Stimulated activated memory B cell treated with anti-CD40 and anti-IgM and Interleukin-4, amounts not matched to agents 10 μg/mL and 1 μg/mL and 100 μg/mL, for 72 hours (primary cell): ENCODE measurements at regions not wholly inside any gene's neighbourhood (a gene's known extent, or its start where the extent isn't known, plus 50 kb on each side); places are given as distances from the start of the nearest gene placed in this dataset.

Experiments used
- ATAC-seq: fragments of 150-1000 bp; cut with Tn5 transposase; 2 replicates; pipeline ENCODE4 v1.10.0; 2021
- H3K27ac Mint-ChIP-seq: one replicate; pipeline ENCODE4 v1.8.0; 2022; ENCODE audit warnings: mild to moderate bottlenecking, mixed read lengths
- H3K27me3 Mint-ChIP-seq: one replicate; pipeline ENCODE4 v1.8.0; 2022; ENCODE audit warnings: mixed read lengths
- H3K36me3 Mint-ChIP-seq: one replicate; pipeline ENCODE4 v1.8.0; 2022; ENCODE audit warnings: mixed read lengths
- H3K4me1 Mint-ChIP-seq: one replicate; pipeline ENCODE4 v1.8.0; 2022; ENCODE audit warnings: mixed read lengths
- H3K4me3 Mint-ChIP-seq: one replicate; pipeline ENCODE4 v1.8.0; 2022; ENCODE audit warnings: mild to moderate bottlenecking, moderate library complexity, mixed read lengths
- H3K9me3 Mint-ChIP-seq: one replicate; pipeline ENCODE4 v1.8.0; 2022; ENCODE audit warnings: mixed read lengths

GRCh38 chr6:41453244-41453643 is 92.9 kb upstream of the FOXP4 start:
- ATAC-seq = no peak
- Mint-ChIP-seq H3K4me1 (no peaks in the 10 kb centered on the region), H3K36me3 (no peaks in the 10 kb centered on the region), H3K27me3 (no peaks in the 10 kb centered on the region), H3K4me3 (no peak overlapping the region), H3K9me3 (no peaks in the 10 kb centered on the region), H3K27ac (no peak overlapping the region)

GRCh38 chr6:41454189-41454789 is 91.9 kb upstream of the FOXP4 start:
- Mint-ChIP-seq H3K4me3 (no peak overlapping the region), H3K9me3 (no peaks in the 10 kb centered on the region), H3K27ac (no peak overlapping the region), H3K4me1 (no peaks in the 10 kb centered on the region), H3K36me3 (no peaks in the 10 kb centered on the region), H3K27me3 (no peaks in the 10 kb centered on the region)
- no peak for ATAC-seq

GRCh38 chr6:41455410-41455809 is 90.8 kb upstream of the FOXP4 start:
- no peak overlapping the region for H3K4me3 Mint-ChIP-seq
- no peaks in the 10 kb centered on the region for H3K36me3 Mint-ChIP-seq
- no peak overlapping the region for H3K27ac Mint-ChIP-seq
- H3K9me3 Mint-ChIP-seq = no peaks in the 10 kb centered on the region
- no peaks in the 10 kb centered on the region for H3K27me3 Mint-ChIP-seq
- H3K4me1 Mint-ChIP-seq = no peaks in the 10 kb centered on the region
- ATAC-seq = no peak

GRCh38 chr6:41455818-41456217 is 90.4 kb upstream of the FOXP4 start:
- no peak overlapping the region for H3K27ac Mint-ChIP-seq
- no peak for ATAC-seq
- no peaks in the 10 kb centered on the region for H3K4me1 Mint-ChIP-seq
- H3K27me3 Mint-ChIP-seq = no peaks in the 10 kb centered on the region
- no peak overlapping the region for H3K4me3 Mint-ChIP-seq
- H3K9me3 Mint-ChIP-seq = no peaks in the 10 kb centered on the region
- H3K36me3 Mint-ChIP-seq = no peaks in the 10 kb centered on the region

- Mint-ChIP-seq H3K27me3 (no peaks in the 10 kb centered on the region), H3K4me1 (no peaks in the 10 kb centered on the region)
These were observed 88.9 kb upstream of the FOXP4 start for GRCh38 chr6:41457303-41457670.

GRCh38 chr6:41459738-41460137 is 86.4 kb upstream of the FOXP4 start:
- peaks cover 9% of the 10 kb centered on the region for H3K4me1 Mint-ChIP-seq
- H3K36me3 Mint-ChIP-seq = no peaks in the 10 kb centered on the region
- H3K4me3 Mint-ChIP-seq = no peak overlapping the region
- ATAC-seq = no peak
- peaks cover 18% of the 10 kb centered on the region for H3K27me3 Mint-ChIP-seq
- no peak overlapping the region for H3K27ac Mint-ChIP-seq
- H3K9me3 Mint-ChIP-seq = no peaks in the 10 kb centered on the region

More at GRCh38 chr6:41457303-41457670, 88.9 kb upstream of the FOXP4 start:
- H3K4me3 Mint-ChIP-seq = no peak overlapping the region
- H3K9me3 Mint-ChIP-seq = no peaks in the 10 kb centered on the region
- no peak for ATAC-seq
- H3K36me3 Mint-ChIP-seq = no peaks in the 10 kb centered on the region
- H3K27ac Mint-ChIP-seq = no peak overlapping the region

- Mint-ChIP-seq H3K36me3 (no peaks in the 10 kb centered on the region), H3K27ac (no peak overlapping the region), H3K4me3 (no peak overlapping the region), H3K9me3 (no peaks in the 10 kb centered on the region), H3K4me1 (peaks cover 9% of the 10 kb centered on the region), H3K27me3 (peaks cover 29% of the 10 kb centered on the region)
- ATAC-seq = no peak
These were observed 85.3 kb upstream of the FOXP4 start for GRCh38 chr6:41460742-41461336.

- H3K27me3 Mint-ChIP-seq = peaks cover 41% of the 10 kb centered on the region
- H3K27ac Mint-ChIP-seq = no peak overlapping the region
- no peaks in the 10 kb centered on the region for H3K36me3 Mint-ChIP-seq
- H3K4me1 Mint-ChIP-seq = peaks cover 9% of the 10 kb centered on the region
- no peak overlapping the region for H3K4me3 Mint-ChIP-seq
- no peak for ATAC-seq
- H3K9me3 Mint-ChIP-seq = no peaks in the 10 kb centered on the region
These were observed 84.1 kb upstream of the FOXP4 start for GRCh38 chr6:41462033-41462432.

GRCh38 chr6:41463062-41463930 is 82.9 kb upstream of the FOXP4 start:
- Mint-ChIP-seq H3K27ac (no peak overlapping the region), H3K9me3 (no peaks in the 10 kb centered on the region), H3K36me3 (no peaks in the 10 kb centered on the region), H3K27me3 (peaks cover 54% of the 10 kb centered on the region), H3K4me3 (no peak overlapping the region), H3K4me1 (peaks cover 9% of the 10 kb centered on the region)
- peak; percentile 69 for ATAC-seq

GRCh38 chr6:41464019-41464418 is 82.2 kb upstream of the FOXP4 start:
- Mint-ChIP-seq H3K27ac (no peak overlapping the region), H3K4me1 (peaks cover 9% of the 10 kb centered on the region), H3K27me3 (peaks cover 61% of the 10 kb centered on the region)

GRCh38 chr6:41464481-41464880 is 81.7 kb upstream of the FOXP4 start:
- no peaks in the 10 kb centered on the region for H3K36me3 Mint-ChIP-seq
- H3K9me3 Mint-ChIP-seq = no peaks in the 10 kb centered on the region
- peaks cover 10% of the 10 kb centered on the region for H3K4me1 Mint-ChIP-seq
- ATAC-seq = no peak
- H3K4me3 Mint-ChIP-seq = no peak overlapping the region
- H3K27ac Mint-ChIP-seq = no peak overlapping the region
- H3K27me3 Mint-ChIP-seq = peaks cover 65% of the 10 kb centered on the region

More at GRCh38 chr6:41464019-41464418, 82.2 kb upstream of the FOXP4 start:
- Mint-ChIP-seq H3K4me3 (no peak overlapping the region), H3K36me3 (no peaks in the 10 kb centered on the region), H3K9me3 (no peaks in the 10 kb centered on the region)
- no peak for ATAC-seq

GRCh38 chr6:41466437-41466990 is 79.7 kb upstream of the FOXP4 start:
- Mint-ChIP-seq H3K4me3 (no peak overlapping the region), H3K27me3 (peaks cover 84% of the 10 kb centered on the region), H3K36me3 (no peaks in the 10 kb centered on the region), H3K27ac (no peak overlapping the region), H3K9me3 (no peaks in the 10 kb centered on the region), H3K4me1 (peaks cover 17% of the 10 kb centered on the region)
- no peak for ATAC-seq

- ATAC-seq = no peak
- H3K27ac Mint-ChIP-seq = no peak overlapping the region
- peaks cover 90% of the 10 kb centered on the region for H3K27me3 Mint-ChIP-seq
- peaks cover 19% of the 10 kb centered on the region for H3K4me1 Mint-ChIP-seq
- H3K9me3 Mint-ChIP-seq = no peaks in the 10 kb centered on the region
- no peaks in the 10 kb centered on the region for H3K36me3 Mint-ChIP-seq
- no peak overlapping the region for H3K4me3 Mint-ChIP-seq
These were observed 79.1 kb upstream of the FOXP4 start for GRCh38 chr6:41467061-41467460.

- H3K9me3 Mint-ChIP-seq = no peaks in the 10 kb centered on the region
- peaks cover 97% of the 10 kb centered on the region for H3K27me3 Mint-ChIP-seq
- ATAC-seq = no peak
- H3K36me3 Mint-ChIP-seq = no peaks in the 10 kb centered on the region
- H3K4me1 Mint-ChIP-seq = peaks cover 23% of the 10 kb centered on the region
- no peak overlapping the region for H3K4me3 Mint-ChIP-seq
- no peak overlapping the region for H3K27ac Mint-ChIP-seq
These were observed 78.4 kb upstream of the FOXP4 start for GRCh38 chr6:41467627-41468404.
